T47D (cell line): ENCODE measurements at regions not wholly inside any gene's neighbourhood (a gene's known extent, or its start where the extent isn't known, plus 50 kb on each side); places are given as distances from the start of the nearest gene placed in this dataset.
"Not testable (repeated sequence)": the region's sequence is repeated elsewhere in the genome, so short reads cannot be mapped to it uniquely, and the experiment has no call there.

Experiments
- DNase-seq, 2 experiments: peaks; one replicate each; pipeline versions ENCODE4 v3.0.0 to v3.0.0-alpha.2; 2011 to 2012; ENCODE audit warnings: low read depth in 1 of 2, low spot score in 1 of 2
- JUND ChIP-seq: IDR thresholded peaks from 2 replicates; pipeline ENCODE4 v1.6.1; 2012; ENCODE audit warnings: low read depth
- in situ Hi-C: cut with HindIII; loops from 2 replicates; pipeline ENCODE4 v1.10.0; 2016; ENCODE audit warnings: low sequenced_read_pairs, low pct_unique_long_range_greater_than_20kb

DNA sequence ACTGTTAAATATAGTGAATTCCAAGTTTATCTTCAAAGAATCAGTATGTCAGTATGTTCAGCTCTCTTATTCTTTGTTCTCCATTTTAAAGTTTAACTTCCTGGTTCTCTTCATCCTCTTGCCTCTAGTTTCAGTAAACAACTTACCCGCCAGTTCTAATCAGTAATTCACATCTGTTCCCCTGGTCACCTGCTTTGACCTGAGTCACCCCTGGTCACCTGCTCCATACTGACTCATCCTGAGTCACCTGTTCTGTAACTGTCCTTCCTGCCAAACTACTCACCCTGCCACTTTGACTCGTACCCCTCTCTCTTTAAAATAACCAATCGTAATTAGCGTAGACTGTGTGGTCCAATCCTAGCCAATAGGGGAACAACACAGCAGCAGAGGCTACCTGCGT is 992.7 kb upstream of the HS3ST1 start:
- in situ Hi-C loops, result no loop called here
- no peak for TF ChIP-seq JUND
- DNase-seq, result no peak

DNA sequence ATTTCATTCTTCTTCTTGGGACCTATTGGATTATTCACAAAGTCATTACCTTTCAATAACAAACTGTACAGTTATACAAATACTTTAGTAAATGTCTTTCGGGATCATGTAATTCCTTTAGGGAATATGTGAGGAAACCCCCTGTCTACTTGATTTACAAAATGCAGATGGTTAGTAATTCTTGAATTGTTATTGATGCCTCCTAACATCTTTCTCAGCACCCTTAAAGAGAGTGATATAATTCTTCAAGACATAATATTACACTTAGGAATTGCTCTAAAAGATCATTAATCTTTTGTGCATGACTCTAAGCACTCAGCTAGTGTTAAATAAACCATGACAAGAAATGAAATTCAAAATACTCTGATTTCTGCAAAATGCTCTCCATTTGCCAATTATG is 988.1 kb upstream of the HS3ST1 start:
- TF ChIP-seq JUND, result no peak
- in situ Hi-C loops, result no loop called here
- DNase-seq, result no peak

DNA sequence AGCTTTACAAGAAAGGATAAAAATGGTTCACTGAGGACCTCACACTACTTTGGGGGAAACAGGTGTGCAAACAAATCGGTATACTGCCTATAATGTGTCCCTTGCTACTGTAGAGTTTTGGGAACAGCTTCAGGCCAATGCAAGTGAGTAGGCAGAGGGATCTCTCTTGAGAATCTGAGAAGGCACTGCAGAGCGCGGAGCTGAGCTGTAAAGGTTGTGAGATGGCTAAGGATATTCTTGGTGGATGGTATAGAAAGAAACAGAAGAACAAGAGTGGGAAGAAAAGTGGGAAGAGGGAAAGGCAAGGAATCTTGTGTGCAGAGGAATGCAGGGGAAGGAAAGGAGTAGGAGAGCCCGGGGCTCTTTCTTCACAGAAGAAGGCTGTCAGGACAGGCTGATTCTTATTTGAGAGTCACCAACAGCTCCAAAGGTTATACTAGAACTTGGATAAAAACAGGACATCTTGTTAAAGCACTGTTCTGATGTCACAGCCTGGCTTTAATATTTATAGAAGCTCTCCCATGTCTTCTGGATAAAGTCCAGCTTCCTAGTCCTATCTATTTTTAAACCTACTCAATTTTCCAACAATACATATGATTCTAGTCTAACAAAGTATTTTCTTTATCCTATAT is 985.6 kb upstream of the HS3ST1 start:
- TF ChIP-seq JUND, result no peak
- DNase-seq, result no peak
- in situ Hi-C loops, result no loop called here

DNA sequence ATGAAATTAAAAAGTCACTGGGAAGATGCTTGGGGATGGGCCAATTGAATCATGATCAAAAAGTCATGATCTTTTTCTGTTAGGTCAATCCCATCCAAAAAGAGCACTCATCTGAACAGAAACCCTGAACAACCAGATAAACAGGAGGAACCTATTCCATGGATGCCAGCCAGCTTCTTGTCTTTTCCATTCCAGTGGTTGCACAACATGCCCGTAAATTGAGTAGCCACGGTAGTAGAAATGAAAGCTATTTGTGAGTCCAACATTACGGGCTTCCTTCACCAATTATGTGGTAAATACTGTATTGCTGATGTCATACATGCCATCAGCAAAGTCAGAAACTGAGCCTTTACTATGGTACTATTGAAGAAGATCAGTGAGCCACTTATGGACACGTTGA is 982.4 kb upstream of the HS3ST1 start:
- no peak for DNase-seq
- no peak for TF ChIP-seq JUND
- in situ Hi-C loops, result no loop called here

DNA sequence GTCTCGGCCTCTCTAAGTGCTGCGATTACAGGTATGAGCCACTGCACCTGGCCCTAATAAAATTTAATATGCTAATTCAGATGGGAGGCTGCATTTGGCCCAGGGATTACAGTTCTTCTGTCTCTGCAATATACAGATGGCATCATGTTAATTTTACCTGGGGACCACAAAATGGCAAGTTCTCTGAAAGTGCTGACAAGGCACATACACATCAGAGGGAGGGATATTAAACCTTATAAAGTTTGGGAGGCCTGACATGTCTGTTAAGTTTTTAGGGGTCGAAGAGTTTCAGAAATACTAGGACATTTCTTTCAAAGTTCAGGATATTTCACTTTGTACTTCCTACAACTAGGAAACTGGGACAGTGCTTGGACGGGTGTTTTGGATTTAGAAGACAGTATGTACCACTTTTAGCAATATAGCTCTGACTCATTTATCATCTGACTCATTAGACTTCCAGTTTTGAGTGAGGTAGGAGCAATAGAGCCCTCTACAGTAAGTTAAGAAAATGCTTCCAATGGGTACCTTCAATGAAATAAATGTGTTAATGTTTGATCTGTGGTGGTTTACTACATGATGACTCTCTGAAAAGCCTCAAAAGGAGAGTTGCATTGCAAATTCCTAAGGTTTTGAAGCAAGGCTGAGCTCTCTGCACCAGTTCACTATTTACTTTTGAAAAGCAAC is 981.0 kb upstream of the HS3ST1 start:
- DNase-seq, result no peak
- TF ChIP-seq JUND, result no peak
- in situ Hi-C loops, result no loop called here

DNA sequence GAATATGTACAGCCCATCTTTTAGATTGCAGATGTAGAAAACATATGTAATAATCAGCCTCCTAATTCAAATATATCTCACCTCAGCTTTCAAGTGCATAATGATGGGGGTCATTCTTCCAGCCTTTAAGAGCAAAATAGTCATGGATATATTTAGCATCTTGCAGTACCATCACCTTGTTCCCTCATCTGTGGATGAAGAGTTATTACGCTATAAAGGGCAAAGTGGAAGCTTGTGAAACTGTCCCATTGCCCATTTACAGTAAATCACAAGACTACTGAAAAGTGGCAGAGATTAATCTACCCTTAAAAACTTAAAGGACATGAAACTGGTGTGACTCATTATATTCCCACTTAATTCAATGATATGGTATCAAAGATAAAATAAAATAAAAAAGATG is 979.7 kb upstream of the HS3ST1 start:
- TF ChIP-seq JUND, result no peak
- in situ Hi-C loops, result no loop called here
- no peak for DNase-seq

DNA sequence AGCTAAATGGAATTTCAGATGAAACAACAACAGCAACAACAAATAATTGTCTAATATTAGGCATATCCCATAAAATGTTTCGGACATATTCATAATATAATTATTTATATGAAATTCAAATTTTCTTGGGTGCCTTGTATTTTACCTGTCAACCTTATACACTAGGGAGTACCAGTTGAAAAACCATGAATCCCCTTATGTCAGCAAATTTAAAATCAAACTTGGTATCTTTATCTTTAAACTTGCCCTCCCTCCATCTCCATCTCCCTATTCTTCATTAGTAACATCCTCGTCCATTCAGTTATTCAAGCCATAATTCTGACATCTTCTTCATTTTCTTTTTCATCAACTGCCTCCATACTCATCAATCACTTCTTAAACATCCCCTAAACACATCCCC is 974.5 kb upstream of the HS3ST1 start:
- no peak for DNase-seq
- TF ChIP-seq JUND, result no peak
- in situ Hi-C loops, result no loop called here

DNA sequence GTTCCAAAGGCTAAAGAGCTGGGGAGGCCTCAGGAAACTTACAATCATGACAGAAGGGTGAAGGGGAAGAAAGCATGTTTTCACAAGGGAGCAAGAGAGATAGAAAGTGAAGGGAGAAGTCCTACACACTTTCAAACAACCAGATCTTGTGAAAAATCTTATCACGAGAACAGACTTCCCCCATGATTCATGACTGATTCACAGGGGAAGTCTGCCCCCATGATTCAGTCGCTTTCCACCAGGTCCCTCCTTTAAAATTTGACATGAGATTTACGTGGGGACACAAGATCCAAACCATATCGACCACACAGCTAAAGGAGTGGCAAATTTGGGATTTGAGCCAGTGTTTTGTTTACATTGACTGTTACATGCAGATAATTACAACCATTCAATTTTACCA is 971.1 kb upstream of the HS3ST1 start:
- in situ Hi-C loops, result no loop called here
- TF ChIP-seq JUND, result no peak
- DNase-seq, result no peak

DNA sequence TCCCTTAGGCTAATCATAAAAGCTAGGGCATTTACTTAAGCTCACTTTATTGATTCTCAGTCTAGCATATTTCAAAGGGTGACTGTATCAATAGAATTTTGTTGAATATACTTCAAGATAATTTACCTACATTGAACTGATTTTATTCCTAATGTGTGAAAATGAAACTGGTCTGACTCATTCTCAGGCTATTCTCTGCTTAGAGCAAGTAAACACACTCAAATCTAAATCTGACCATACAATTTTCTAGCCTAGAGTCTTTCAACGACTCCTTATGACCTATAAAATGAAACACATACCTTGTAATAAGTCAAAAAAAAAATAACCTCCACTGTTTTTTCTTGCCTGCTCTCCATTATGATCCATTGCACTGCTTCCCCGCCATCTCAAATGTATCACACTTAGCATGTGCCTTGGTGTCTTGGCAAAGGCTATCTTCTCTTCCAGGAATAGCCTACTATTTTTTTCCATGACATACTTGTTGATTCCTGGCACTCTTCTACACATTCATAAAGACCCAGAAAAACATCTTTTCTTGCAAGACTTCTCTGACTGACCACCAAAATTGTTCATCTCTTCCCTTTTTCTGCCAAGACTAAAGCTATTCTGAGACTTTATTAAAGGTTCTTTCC is 965.1 kb upstream of the HS3ST1 start:
- TF ChIP-seq JUND, result no peak
- DNase-seq, result no peak
- in situ Hi-C loops, result no loop called here

DNA sequence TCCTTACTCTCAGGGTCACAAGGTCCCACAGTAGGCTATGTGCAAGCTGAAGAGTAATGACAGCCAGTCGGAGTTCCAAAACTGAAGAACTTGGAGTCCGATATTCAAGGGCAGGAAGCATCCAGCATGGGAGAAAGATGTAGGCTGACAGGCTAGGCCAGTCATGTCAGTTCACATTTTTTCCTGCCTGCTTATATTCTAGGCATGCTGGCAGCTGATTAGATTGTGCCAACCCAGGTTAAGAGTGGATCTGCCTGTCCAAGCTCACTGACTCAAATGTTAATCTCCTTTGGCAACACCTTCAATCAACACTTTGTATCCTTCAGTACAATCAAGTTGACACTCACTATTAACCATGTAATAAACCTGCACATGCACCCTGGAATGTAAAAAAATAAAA is 960.9 kb upstream of the HS3ST1 start:
- in situ Hi-C loops, result no loop called here
- no peak for TF ChIP-seq JUND
- DNase-seq, result no peak

DNA sequence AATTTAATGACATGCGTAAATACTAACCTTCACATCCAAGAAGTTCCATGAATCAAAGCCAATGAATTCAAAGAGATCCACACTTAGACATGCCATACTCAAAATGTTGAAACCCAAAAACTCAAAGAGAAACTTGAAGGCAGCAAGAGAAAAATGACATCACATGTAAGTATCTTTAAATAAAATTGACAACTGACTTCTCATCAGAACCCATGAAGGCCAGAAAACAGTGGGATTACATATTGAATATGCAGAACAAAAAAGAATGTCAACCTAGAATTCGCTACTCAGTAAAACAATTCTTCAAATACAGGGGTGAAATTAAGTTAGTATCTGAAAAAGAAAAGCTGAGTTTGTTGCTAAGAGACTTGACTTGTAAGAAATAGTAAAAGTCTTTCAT is 953.9 kb upstream of the HS3ST1 start:
- no peak for DNase-seq
- in situ Hi-C loops, result no loop called here
- no peak for TF ChIP-seq JUND

DNA sequence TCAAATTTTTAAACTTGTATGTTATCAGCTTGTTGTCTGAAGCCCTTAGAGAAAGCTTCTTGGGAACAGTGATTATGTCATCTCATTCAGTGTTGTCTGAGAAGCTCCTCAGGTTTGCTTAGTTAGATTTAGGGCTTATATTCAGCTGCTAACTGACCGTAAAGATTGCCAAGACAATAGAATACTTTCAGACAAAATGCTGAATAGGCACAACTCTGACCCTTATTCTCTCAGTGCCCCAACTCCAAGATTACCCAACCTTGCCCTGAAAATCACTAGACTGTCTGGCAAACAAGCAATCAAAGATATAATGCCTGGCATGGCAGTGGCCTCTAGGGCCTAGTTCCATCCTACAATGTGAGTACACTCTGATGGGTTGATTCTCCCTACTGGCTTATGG is 950.5 kb upstream of the HS3ST1 start:
- in situ Hi-C loops, result no loop called here
- DNase-seq, result no peak
- no peak for TF ChIP-seq JUND

DNA sequence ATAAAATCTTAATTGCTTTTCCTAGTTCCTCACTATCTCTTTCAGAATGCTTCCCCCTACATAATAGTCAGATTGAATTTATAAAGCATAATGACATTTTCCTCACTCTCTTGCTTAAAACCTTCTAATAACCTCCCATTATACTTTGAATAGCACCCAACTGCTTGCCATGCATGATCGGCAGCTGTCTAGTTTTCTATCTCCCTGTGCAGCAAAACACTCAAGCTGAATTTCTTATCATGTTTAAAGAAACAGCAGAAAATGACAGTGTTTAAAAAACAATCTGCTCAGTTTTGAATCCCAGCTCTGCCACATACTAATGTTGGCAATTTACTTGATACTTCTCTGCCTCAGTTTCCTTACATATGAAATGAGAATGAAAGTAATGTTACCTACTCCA is 947.1 kb upstream of the HS3ST1 start:
- in situ Hi-C loops, result no loop called here
- no peak for TF ChIP-seq JUND
- DNase-seq, result no peak

DNA sequence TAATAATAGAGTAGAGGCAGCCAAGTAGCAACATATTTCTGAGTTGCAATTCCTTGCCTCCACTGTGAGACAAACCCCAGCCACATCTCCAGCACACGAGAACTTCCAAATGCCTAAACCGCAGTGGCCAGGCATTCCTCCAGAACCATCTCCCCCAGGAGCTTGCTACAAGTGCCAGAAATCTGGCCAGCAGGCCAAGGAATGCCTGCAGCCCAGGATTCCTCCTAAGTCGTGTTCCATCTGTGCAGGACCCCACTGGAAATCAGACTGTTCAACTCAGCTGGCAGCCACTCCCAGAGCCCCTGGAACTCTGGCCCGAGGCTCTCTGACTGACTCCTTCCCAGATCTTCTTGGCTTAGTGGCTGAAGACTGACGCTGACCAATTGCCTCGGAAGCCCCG is 937.2 kb upstream of the HS3ST1 start:
- DNase-seq, in situ Hi-C loops: not testable (repeated sequence)
